ENCODE measurements at regions not wholly inside any gene's neighbourhood (a gene's known extent, or its start where the extent isn't known, plus 50 kb on each side); places are given as distances from the start of the nearest gene placed in this dataset.

GRCh38 chr5:82403724-82404123 lies 125.6 kb upstream of the RPS23 start:
- TF ChIP-seq CTCF (IDR thresholded peaks at IDR 0.05): no peak
- no peak for TF ChIP-seq POLR2A (IDR thresholded peaks at IDR 0.05)

Data from body of pancreas (tissue), 4 donors.